ENCODE measurements at regions not wholly inside any gene's neighbourhood (a gene's known extent, or its start where the extent isn't known, plus 50 kb on each side); places are given as distances from the start of the nearest gene placed in this dataset.
A peak's percentile ranks its signal among the peaks of the same experiment; 100 is the strongest.

GRCh38 chr17:33949100-33949499 is 306.0 kb upstream of the CCL2 start:
- peak in 4 of 6 experiments; percentile 5 to 34 (median 22) for TF ChIP-seq CTCF (IDR thresholded peaks at IDR 0.05)
- no peak for TF ChIP-seq POLR2A (IDR thresholded peaks at IDR 0.05)
